GM13976 (cell line): ENCODE measurements at regions not wholly inside any gene's neighbourhood (a gene's known extent, or its start where the extent isn't known, plus 50 kb on each side); places are given as distances from the start of the nearest gene placed in this dataset.

Experiments
- DNase-seq: peaks from one replicate; pipeline ENCODE4 v3.0.0; 2012; ENCODE audit warnings: low spot score
- CTCF ChIP-seq: IDR thresholded peaks from 2 replicates; pipeline ENCODE4 v1.5.1; 2012; ENCODE audit warnings: borderline replicate concordance, mild to moderate bottlenecking; ENCODE audit not compliant: insufficient read depth; ENCODE audit errors: extremely low read depth, missing control alignments, control extremely low read depth
- in situ Hi-C: fragments of 300-500 bp; cut with MboI; formaldehyde crosslinking; loops from one replicate; pipeline ENCODE4 v1.12.0; 2022; ENCODE audit warnings: low sequenced_read_pairs, mixed read lengths, inconsistent platforms; ENCODE audit not compliant: unreplicated experiment

DNA sequence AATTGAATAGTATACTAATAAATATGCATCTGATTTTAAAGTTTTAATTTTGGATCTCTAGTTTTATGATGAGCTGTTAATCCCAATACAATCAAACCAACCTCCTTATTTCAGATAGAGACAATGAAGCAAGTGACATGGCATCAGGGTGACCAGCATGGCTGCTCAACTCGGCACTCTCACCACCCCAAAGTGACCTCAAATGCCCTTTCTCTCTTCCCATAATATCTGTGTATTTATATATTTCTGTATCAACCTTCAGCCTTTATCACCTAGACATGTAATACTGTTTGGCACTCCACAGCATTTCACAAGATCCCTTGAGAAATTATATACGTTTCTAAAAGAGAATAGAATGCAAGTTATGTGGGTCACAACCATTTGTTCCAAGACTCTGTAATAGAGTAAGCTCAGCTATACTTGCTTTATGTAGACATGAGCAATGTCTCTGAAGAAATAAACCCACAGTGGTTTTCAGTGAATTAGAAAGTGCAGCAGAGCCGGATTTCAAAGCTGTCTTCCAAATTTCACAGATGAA, 1623.2 kb upstream of the PABPC4L start:
- TF ChIP-seq CTCF: no peak
- no peak for DNase-seq
- in situ Hi-C loops: no loop called here

DNA sequence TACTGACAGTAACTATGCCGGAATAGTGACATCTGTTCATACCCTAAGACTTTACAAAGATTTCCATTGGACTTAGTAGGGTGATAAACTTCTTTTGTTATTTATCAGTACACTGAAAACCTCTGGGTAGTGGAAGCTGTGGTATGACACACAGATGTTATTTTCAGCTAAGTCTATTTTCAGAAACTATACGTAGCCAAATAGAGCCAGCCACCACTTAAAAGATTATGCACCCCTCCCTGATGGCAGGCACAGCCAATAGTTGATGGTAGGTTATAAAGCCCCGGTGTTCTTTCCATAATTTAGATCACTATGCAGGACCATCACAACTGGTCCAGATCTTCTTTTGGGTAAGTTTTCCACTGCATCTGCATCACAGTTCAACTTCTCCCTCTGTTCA, 1603.2 kb upstream of the PABPC4L start:
- TF ChIP-seq CTCF: no peak
- in situ Hi-C loops: no loop called here
- no peak for DNase-seq

GRCh38 chr4:135777361-135777760, 1575.8 kb upstream of the PABPC4L start:
- TF ChIP-seq CTCF: no peak
- in situ Hi-C loops: no loop called here
- no peak for DNase-seq

- in situ Hi-C loops: no loop called here
- DNase-seq: no peak
- no peak for TF ChIP-seq CTCF
Measured at GRCh38 chr4:135775909-135776308, 1574.3 kb upstream of the PABPC4L start.

- in situ Hi-C loops: no loop called here
- no peak for DNase-seq
- TF ChIP-seq CTCF: no peak
Measured at GRCh38 chr4:135770505-135770904, 1568.9 kb upstream of the PABPC4L start.

GRCh38 chr4:135744928-135745327, 1543.3 kb upstream of the PABPC4L start:
- in situ Hi-C loops: no loop called here
- TF ChIP-seq CTCF: no peak
- DNase-seq: no peak

GRCh38 chr4:135741583-135741982, 1540.0 kb upstream of the PABPC4L start:
- no peak for TF ChIP-seq CTCF
- no peak for DNase-seq
- in situ Hi-C loops: no loop called here
